Glutamatergic neuron (in vitro differentiated cells): ENCODE measurements at regions not wholly inside any gene's neighbourhood (a gene's known extent, or its start where the extent isn't known, plus 50 kb on each side); places are given as distances from the start of the nearest gene placed in this dataset.

ENCODE experiments used
- DNase-seq: peaks from one replicate; pipeline ENCODE4 v3.0.0; 2022
- H3K27ac Mint-ChIP-seq: one replicate; pipeline ENCODE4 v1.8.0; 2020; ENCODE audit warnings: mild to moderate bottlenecking, mixed read lengths, inconsistent platforms; ENCODE audit not compliant: unreplicated experiment
- H3K27me3 Mint-ChIP-seq: one replicate; pipeline ENCODE4 v1.8.0; 2020; ENCODE audit warnings: mild to moderate bottlenecking, moderate library complexity, mixed read lengths, inconsistent platforms; ENCODE audit not compliant: unreplicated experiment
- H3K36me3 Mint-ChIP-seq: one replicate; pipeline ENCODE4 v1.8.0; 2020; ENCODE audit warnings: mild to moderate bottlenecking, mixed read lengths, inconsistent platforms; ENCODE audit not compliant: unreplicated experiment
- H3K4me1 Mint-ChIP-seq: one replicate; pipeline ENCODE4 v1.8.0; 2020; ENCODE audit warnings: mild to moderate bottlenecking, low read depth, mixed read lengths, inconsistent platforms; ENCODE audit not compliant: unreplicated experiment
- H3K4me3 Mint-ChIP-seq: one replicate; pipeline ENCODE4 v1.8.0; 2020; ENCODE audit warnings: mild to moderate bottlenecking, mixed read lengths, inconsistent platforms; ENCODE audit not compliant: unreplicated experiment
- H3K9me3 Mint-ChIP-seq: one replicate; pipeline ENCODE4 v1.8.0; 2020; ENCODE audit warnings: mild to moderate bottlenecking, moderate library complexity, mixed read lengths, inconsistent platforms; ENCODE audit not compliant: unreplicated experiment
- TF ChIP-seq, protein P1 (sequence below): fragments of 200-600 bp; sonication (generic); IDR thresholded peaks from one replicate; pipeline ENCODE4 v1.5.0; 2021; ENCODE audit not compliant: partially characterized antibody, unreplicated experiment

- Mint-ChIP-seq H3K9me3 (peaks cover 9% of the 10 kb centered on the region), H3K27me3 (no peaks in the 10 kb centered on the region), H3K36me3 (no peaks in the 10 kb centered on the region), H3K4me3 (no peak overlapping the region), H3K27ac (no peak overlapping the region), H3K4me1 (no peaks in the 10 kb centered on the region)
- DNase-seq: no peak
- TF ChIP-seq, protein P1, sequence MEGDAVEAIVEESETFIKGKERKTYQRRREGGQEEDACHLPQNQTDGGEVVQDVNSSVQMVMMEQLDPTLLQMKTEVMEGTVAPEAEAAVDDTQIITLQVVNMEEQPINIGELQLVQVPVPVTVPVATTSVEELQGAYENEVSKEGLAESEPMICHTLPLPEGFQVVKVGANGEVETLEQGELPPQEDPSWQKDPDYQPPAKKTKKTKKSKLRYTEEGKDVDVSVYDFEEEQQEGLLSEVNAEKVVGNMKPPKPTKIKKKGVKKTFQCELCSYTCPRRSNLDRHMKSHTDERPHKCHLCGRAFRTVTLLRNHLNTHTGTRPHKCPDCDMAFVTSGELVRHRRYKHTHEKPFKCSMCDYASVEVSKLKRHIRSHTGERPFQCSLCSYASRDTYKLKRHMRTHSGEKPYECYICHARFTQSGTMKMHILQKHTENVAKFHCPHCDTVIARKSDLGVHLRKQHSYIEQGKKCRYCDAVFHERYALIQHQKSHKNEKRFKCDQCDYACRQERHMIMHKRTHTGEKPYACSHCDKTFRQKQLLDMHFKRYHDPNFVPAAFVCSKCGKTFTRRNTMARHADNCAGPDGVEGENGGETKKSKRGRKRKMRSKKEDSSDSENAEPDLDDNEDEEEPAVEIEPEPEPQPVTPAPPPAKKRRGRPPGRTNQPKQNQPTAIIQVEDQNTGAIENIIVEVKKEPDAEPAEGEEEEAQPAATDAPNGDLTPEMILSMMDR: no peak
These were observed 271.4 kb upstream of the DIO3 start for GRCh38 chr14:101289911-101290310.

DNA sequence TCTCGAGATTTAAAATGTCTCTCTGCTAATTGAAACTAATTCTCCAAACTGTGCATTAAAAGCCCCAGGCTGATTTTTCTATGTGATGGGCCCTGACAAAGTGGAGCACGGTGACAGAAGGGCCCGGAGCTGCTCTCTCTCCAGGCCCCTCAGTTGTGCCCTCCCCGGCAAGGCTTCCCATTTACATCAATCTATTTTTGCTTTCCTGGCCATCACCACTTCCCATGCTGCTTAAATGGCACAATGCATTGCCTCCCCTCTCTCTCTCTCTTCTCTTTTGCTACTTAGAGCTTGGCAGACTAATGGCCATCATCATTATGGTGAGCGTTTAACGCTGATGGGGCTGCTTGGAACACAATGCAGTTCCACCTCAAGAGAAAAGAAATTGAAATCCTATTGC lies 270.7 kb upstream of the DIO3 start:
- H3K27ac Mint-ChIP-seq: no peak overlapping the region
- H3K27me3 Mint-ChIP-seq: no peaks in the 10 kb centered on the region
- H3K4me3 Mint-ChIP-seq: no peak overlapping the region
- H3K36me3 Mint-ChIP-seq: no peaks in the 10 kb centered on the region
- H3K4me1 Mint-ChIP-seq: no peaks in the 10 kb centered on the region
- DNase-seq: no peak
- H3K9me3 Mint-ChIP-seq: peaks cover 6% of the 10 kb centered on the region
- TF ChIP-seq, protein P1: no peak

- DNase-seq: no peak
- H3K4me3 Mint-ChIP-seq: no peak overlapping the region
- H3K36me3 Mint-ChIP-seq: peaks cover 7% of the 10 kb centered on the region
- H3K4me1 Mint-ChIP-seq: no peaks in the 10 kb centered on the region
- peaks cover 7% of the 10 kb centered on the region for H3K9me3 Mint-ChIP-seq
- TF ChIP-seq, protein P1: no peak
- H3K27me3 Mint-ChIP-seq: no peaks in the 10 kb centered on the region
- H3K27ac Mint-ChIP-seq: no peak overlapping the region
These were observed 269.9 kb upstream of the DIO3 start for GRCh38 chr14:101291390-101291789.

GRCh38 chr14:101292448-101292847 lies 268.8 kb upstream of the DIO3 start:
- no peak overlapping the region for H3K27ac Mint-ChIP-seq
- no peaks in the 10 kb centered on the region for H3K4me1 Mint-ChIP-seq
- peaks cover 5% of the 10 kb centered on the region for H3K9me3 Mint-ChIP-seq
- TF ChIP-seq, protein P1: no peak
- no peak overlapping the region for H3K4me3 Mint-ChIP-seq
- H3K27me3 Mint-ChIP-seq: no peaks in the 10 kb centered on the region
- H3K36me3 Mint-ChIP-seq: peaks cover 9% of the 10 kb centered on the region
- no peak for DNase-seq

- Mint-ChIP-seq H3K36me3 (peaks cover 9% of the 10 kb centered on the region), H3K27ac (no peak overlapping the region), H3K27me3 (no peaks in the 10 kb centered on the region), H3K4me3 (no peak overlapping the region), H3K4me1 (no peaks in the 10 kb centered on the region), H3K9me3 (peaks cover 4% of the 10 kb centered on the region)
- TF ChIP-seq, protein P1: no peak
- DNase-seq: no peak
These were observed 267.7 kb upstream of the DIO3 start for GRCh38 chr14:101293605-101294004.
